Retinal pigment epithelial cell (primary cell): ENCODE measurements at regions not wholly inside any gene's neighbourhood (a gene's known extent, or its start where the extent isn't known, plus 50 kb on each side); places are given as distances from the start of the nearest gene placed in this dataset.

Experiments used
- DNase-seq: peaks from one replicate; pipeline ENCODE4 v3.0.0-alpha.2; 2010; ENCODE audit warnings: low read depth
- H3K4me3 ChIP-seq: 2 replicates; pipeline ENCODE4 v1.5.1; 2011; ENCODE audit warnings: mild to moderate bottlenecking, low read length, control low read depth, moderate library complexity
- TF ChIP-seq, protein P1 (sequence below): conservative IDR thresholded peaks from 2 replicates; pipeline ENCODE4 v1.5.1; 2011; ENCODE audit warnings: low read depth, low read length, control low read depth, inconsistent platforms

DNA sequence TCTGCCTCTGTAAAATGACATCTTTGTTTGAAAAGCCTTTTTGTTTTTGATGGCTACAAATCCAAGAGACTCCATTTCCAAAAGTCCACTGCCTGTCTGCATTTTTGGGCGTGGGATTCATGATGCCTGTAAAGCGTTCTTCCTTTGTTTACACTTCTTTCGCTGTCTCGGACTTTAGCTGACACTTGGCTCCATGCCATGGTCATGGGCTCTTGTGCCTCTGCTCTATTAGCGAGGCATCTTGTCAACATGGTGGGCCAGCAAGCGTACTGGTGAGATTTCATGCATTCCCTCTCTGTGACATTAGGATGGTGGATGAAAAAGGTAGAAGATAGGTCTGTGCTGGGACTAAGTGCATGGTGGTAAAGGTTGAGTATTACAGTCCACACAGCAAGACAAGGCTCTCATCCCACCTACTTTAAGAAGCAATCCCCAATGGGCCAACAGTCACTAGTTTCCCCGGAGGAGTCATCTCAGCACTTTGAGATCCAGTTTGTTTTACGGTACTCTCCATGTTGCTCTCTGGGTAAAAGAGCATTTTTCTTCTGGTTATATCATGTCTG, 298.2 kb upstream of the KLF3 start:
- no peak for DNase-seq
- H3K4me3 ChIP-seq, result no peak overlapping the region
- TF ChIP-seq, protein P1, sequence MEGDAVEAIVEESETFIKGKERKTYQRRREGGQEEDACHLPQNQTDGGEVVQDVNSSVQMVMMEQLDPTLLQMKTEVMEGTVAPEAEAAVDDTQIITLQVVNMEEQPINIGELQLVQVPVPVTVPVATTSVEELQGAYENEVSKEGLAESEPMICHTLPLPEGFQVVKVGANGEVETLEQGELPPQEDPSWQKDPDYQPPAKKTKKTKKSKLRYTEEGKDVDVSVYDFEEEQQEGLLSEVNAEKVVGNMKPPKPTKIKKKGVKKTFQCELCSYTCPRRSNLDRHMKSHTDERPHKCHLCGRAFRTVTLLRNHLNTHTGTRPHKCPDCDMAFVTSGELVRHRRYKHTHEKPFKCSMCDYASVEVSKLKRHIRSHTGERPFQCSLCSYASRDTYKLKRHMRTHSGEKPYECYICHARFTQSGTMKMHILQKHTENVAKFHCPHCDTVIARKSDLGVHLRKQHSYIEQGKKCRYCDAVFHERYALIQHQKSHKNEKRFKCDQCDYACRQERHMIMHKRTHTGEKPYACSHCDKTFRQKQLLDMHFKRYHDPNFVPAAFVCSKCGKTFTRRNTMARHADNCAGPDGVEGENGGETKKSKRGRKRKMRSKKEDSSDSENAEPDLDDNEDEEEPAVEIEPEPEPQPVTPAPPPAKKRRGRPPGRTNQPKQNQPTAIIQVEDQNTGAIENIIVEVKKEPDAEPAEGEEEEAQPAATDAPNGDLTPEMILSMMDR, result no peak

DNA sequence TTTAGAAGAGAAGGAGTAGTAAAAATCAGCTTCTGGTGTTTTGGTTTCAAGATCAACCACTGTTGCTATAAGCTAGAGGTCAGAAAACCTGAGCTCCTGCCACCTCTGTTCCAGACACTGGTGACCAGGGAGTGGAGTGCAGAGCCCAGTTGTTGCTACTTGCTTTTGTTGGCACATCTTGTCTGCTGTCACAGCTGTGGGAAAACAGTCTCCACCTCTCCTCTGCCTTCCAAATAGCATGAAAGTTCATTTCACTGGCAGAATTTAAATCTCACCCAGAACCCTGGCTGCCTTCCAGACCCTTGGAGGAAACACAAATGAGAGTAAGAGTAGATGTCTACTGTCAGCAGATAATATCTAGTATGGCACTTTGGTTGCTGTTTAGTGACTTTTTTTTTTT, 297.5 kb upstream of the KLF3 start:
- TF ChIP-seq, protein P1, result no peak
- no peak for DNase-seq
- no peak overlapping the region for H3K4me3 ChIP-seq

DNA sequence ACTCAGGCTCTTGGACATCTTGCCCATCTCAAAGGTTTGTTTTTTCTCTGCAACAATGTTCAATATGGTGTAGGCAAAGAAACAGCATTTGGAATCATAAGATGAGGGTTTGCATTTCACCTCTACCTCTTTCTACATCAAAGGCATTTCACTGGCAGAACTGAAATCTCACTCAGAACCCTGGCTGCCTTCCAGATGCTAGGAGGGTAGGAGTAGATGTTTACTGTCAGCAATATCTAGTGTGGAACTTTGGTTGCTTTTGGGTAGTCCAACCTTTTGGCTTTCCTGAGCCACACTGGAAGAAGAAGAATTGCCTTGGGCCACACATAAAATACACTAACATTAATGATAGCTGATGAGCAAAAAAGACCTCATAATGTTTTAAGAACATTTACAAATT, 297.0 kb upstream of the KLF3 start:
- no peak overlapping the region for H3K4me3 ChIP-seq
- TF ChIP-seq, protein P1, result no peak
- DNase-seq, result no peak

DNA sequence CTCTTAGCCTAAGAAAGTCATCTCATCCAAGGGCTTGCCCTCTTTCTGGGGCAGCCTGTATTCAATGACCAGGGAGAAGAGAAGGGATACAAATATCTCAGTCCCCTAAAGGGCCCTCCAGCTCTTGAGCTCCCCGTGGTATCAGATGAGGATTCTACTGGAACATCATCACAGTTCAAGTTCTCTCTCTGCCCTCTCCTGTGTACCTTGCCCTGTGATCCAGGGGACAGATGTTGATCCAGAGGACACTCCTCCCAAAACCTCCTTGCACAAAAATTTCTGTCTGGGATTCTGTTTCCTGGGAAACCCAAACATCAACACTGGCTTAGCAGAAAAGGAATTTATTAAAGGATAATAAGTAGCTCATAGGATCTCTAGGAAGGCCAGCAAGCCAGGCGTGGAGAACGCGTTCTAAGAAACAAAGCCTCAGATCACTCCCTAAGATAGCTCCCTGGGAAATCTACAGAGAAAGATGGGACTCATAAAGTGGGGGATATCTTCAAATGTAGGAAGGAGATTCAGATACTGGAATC, 296.3 kb upstream of the KLF3 start:
- TF ChIP-seq, protein P1, result no peak
- DNase-seq, result no peak
- H3K4me3 ChIP-seq, result no peak overlapping the region

DNA sequence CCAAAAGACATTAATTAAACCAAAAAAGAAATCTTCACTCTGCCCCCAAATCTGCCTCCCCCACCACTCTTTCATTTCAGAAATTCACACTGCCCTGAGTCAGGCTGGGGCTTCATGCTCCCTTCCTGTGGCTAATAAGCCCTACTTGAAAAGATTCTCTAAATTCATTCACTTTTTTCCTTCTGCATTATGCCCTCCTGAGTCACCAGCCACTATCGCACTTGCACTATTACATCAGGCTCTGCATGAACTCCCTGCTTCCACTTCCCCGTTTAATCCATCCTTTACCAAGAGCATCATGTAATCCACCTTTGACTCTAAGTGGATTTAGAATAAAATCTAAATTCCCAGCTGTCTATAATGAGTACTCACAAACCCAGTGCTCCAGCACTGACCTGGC, 295.4 kb upstream of the KLF3 start:
- TF ChIP-seq, protein P1, result no peak
- no peak overlapping the region for H3K4me3 ChIP-seq
- DNase-seq, result peak; percentile 47

DNA sequence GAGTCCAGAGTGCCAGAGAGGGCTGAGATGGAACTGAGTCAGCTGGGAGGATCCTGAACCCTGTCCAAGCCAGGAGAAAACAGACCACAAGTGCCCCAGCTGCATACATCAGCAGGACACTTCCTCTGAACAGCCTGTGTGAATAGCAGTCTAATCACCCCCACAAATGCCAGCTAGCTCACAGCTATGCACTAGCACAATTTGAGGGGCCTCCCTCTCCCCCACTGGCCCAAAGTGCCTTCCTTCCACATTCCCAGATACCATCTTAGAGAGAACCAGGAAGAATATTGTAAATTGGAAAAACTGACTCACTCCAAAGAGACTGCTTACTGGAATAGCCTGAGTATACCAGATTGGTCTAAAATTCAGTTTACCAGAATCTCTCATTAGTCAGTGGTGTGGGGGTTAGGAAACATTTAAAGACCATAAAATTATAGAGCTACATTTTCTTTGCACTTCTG, 292.6 kb upstream of the KLF3 start:
- H3K4me3 ChIP-seq, result no peak overlapping the region
- TF ChIP-seq, protein P1, result no peak
- DNase-seq, result no peak

DNA sequence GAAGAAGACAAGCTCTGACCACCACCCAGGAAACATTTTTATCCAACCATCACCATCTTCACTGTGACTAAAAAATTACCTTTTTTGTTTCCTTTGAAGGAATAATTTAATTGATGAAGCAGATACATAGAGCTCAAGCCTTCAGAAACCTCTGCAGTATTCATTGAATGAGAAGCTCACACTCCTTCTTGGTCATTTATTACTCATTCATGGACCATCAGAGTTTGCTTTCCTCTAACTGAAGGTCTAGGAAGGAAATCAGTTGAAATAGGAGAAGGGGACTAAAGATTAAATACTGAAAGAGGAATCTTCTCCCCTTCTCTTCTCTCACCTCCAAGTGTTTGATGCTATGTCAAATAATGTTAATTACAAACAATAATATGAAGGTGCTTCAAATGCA, 290.6 kb upstream of the KLF3 start:
- TF ChIP-seq, protein P1, result no peak
- H3K4me3 ChIP-seq, result no peak overlapping the region
- no peak for DNase-seq
